ENCODE measurements at regions not wholly inside any gene's neighbourhood (a gene's known extent, or its start where the extent isn't known, plus 50 kb on each side); places are given as distances from the start of the nearest gene placed in this dataset.
"Not testable (repeated sequence)": the region's sequence is repeated elsewhere in the genome, so short reads cannot be mapped to it uniquely, and the experiment has no call there.

- H3K4me3 ChIP-seq (ENCODE audit: low read depth in 2 of 2, low read length in 2 of 2); H3K36me3 ChIP-seq (ENCODE audit: control insufficient read depth, insufficient read depth, low read length); intact Hi-C loops (cut with micrococcal nuclease; ENCODE audit: unreplicated experiment); DNase-seq (ENCODE audit: low read depth, low spot score); ATAC-seq; POLR2A ChIA-PET; H3K27me3 ChIP-seq (ENCODE audit: control insufficient read depth, insufficient read depth, low read length); in situ Hi-C loops (cut with HindIII; ENCODE audit: low pct_unique_long_range_greater_than_20kb, low sequenced_read_pairs); H3K27ac ChIP-seq (ENCODE audit: low read length); H3K4me1 ChIP-seq (ENCODE audit: control insufficient read depth, insufficient read depth, low read length); BruUV-seq (replicated peaks); H3K9me3 ChIP-seq (ENCODE audit: control insufficient read depth, insufficient read depth, low read depth, low read length); CTCF ChIA-PET: not testable (repeated sequence)
These were observed 51.3 kb upstream of the DCLK2 start for GRCh38 chr4:150026987-150027386.

All from Panc1 (cell line).